Loucy (cell line): ENCODE measurements at regions not wholly inside any gene's neighbourhood (a gene's known extent, or its start where the extent isn't known, plus 50 kb on each side); places are given as distances from the start of the nearest gene placed in this dataset.

ENCODE experiments used
- H2AFZ ChIP-seq: fragments of 200-600 bp; sonication (generic); 2 replicates; pipeline ENCODE4 v1.6.0; 2016; ENCODE audit warnings: antibody characterized with exemption, mild to moderate bottlenecking, low read length, moderate library complexity
- H3F3A ChIP-seq: fragments of 200-600 bp; 2 replicates; pipeline ENCODE4 v1.6.0; 2016; ENCODE audit warnings: antibody characterized with exemption, low read depth, mild to moderate bottlenecking
- H3K27me3 ChIP-seq: fragments of 200-600 bp; sonication (generic); 2 replicates; pipeline ENCODE4 v1.6.1; 2014; ENCODE audit warnings: low read length, mild to moderate bottlenecking; ENCODE audit not compliant: insufficient read depth, poor library complexity, severe bottlenecking
- H3K36me3 ChIP-seq: fragments of 200-600 bp; sonication (generic); 2 replicates; pipeline ENCODE4 v1.6.1; 2016; ENCODE audit warnings: low read length; ENCODE audit not compliant: insufficient read depth
- H3K4me1 ChIP-seq: fragments of 200-600 bp; sonication (generic); 2 replicates; pipeline ENCODE4 v1.5.1; 2014; ENCODE audit warnings: low read length, mild to moderate bottlenecking; ENCODE audit not compliant: insufficient read depth, poor library complexity, severe bottlenecking
- H3K4me2 ChIP-seq: fragments of 200-600 bp; sonication (generic); 2 replicates; pipeline ENCODE4 v1.6.0; 2014; ENCODE audit warnings: antibody characterized with exemption, low read length, low read depth, mild to moderate bottlenecking; ENCODE audit not compliant: poor library complexity, severe bottlenecking
- H3K4me3 ChIP-seq: fragments of 200-600 bp; sonication (generic); 2 replicates; pipeline ENCODE4 v1.5.1; 2014; ENCODE audit warnings: low read length, mild to moderate bottlenecking, mixed read lengths; ENCODE audit not compliant: poor library complexity, severe bottlenecking
- H3K79me2 ChIP-seq: fragments of 200-600 bp; sonication (generic); 2 replicates; pipeline ENCODE4 v1.6.1; 2014; ENCODE audit warnings: low read length; ENCODE audit not compliant: insufficient read depth
- H3K9ac ChIP-seq: fragments of 200-600 bp; sonication (generic); 2 replicates; pipeline ENCODE4 v1.6.0; 2014; ENCODE audit warnings: mild to moderate bottlenecking, low read depth, low read length, moderate library complexity; ENCODE audit not compliant: poor library complexity, severe bottlenecking
- H3K9me2 ChIP-seq: fragments of 200-600 bp; sonication (generic); replicated peaks from 2 replicates; pipeline ENCODE4 v1.6.1; 2016; ENCODE audit warnings: low read depth, low read length, mixed read lengths
- H3K9me3 ChIP-seq: fragments of 200-600 bp; sonication (generic); 2 replicates; pipeline ENCODE4 v1.6.1; 2014; ENCODE audit warnings: mild to moderate bottlenecking, antibody characterized with exemption, low read length, low read depth; ENCODE audit not compliant: insufficient read depth
- H4K20me1 ChIP-seq: fragments of 200-600 bp; sonication (generic); 2 replicates; pipeline ENCODE4 v1.6.0; 2014; ENCODE audit warnings: antibody characterized with exemption, low read length, mild to moderate bottlenecking; ENCODE audit not compliant: insufficient read depth, poor library complexity, severe bottlenecking
- CTCF ChIP-seq: fragments of 200-600 bp; sonication (generic); conservative IDR thresholded peaks from 2 replicates; pipeline ENCODE4 v1.5.1; 2014; ENCODE audit warnings: mild to moderate bottlenecking, antibody characterized with exemption, low read length
- EZH2phosphoT487 ChIP-seq: fragments of 200-600 bp; IDR thresholded peaks from 2 replicates; pipeline ENCODE4 v1.6.1; 2018; ENCODE audit warnings: antibody characterized with exemption, mild to moderate bottlenecking, moderate library complexity, borderline replicate concordance

- H3K36me3 ChIP-seq: no peaks in the 10 kb centered on the region
- no peak overlapping the region for H3K9ac ChIP-seq
- no peaks in the 10 kb centered on the region for H3K4me1 ChIP-seq
- no peak overlapping the region for H2AFZ ChIP-seq
- H3F3A ChIP-seq: no peaks in the 10 kb centered on the region
- H3K9me2 ChIP-seq: no peaks in the 10 kb centered on the region
- no peaks in the 10 kb centered on the region for H4K20me1 ChIP-seq
- H3K79me2 ChIP-seq: no peaks in the 10 kb centered on the region
- no peak overlapping the region for H3K4me2 ChIP-seq
- no peaks in the 10 kb centered on the region for H3K27me3 ChIP-seq
- TF ChIP-seq CTCF (no peak), EZH2phosphoT487 (no peak)
- H3K9me3 ChIP-seq: peaks cover 3% of the 10 kb centered on the region; the same call in 1 of the 2 replicates
- no peak overlapping the region for H3K4me3 ChIP-seq
Observed at GRCh38 chr10:65355141-65355680, 1570.6 kb upstream of the LRRTM3 start.

GRCh38 chr10:65358565-65358964, 1567.3 kb upstream of the LRRTM3 start:
- Histone ChIP-seq H3F3A (no peaks in the 10 kb centered on the region), H4K20me1 (no peaks in the 10 kb centered on the region), H3K36me3 (no peaks in the 10 kb centered on the region), H3K9ac (no peak overlapping the region), H3K9me3 (no peaks in the 10 kb centered on the region), H3K4me3 (no peak overlapping the region), H3K4me1 (no peaks in the 10 kb centered on the region), H2AFZ (no peak overlapping the region), H3K79me2 (no peaks in the 10 kb centered on the region), H3K9me2 (no peaks in the 10 kb centered on the region), H3K27me3 (no peaks in the 10 kb centered on the region), H3K4me2 (no peak overlapping the region)
- no peak for TF ChIP-seq EZH2phosphoT487
- TF ChIP-seq CTCF: no peak

GRCh38 chr10:65360497-65360896, 1565.3 kb upstream of the LRRTM3 start:
- H3K9ac ChIP-seq: no peak overlapping the region
- H3K9me2 ChIP-seq: no peaks in the 10 kb centered on the region
- no peaks in the 10 kb centered on the region for H3K79me2 ChIP-seq
- H3K9me3 ChIP-seq: no peaks in the 10 kb centered on the region
- no peaks in the 10 kb centered on the region for H3K4me1 ChIP-seq
- H3K4me3 ChIP-seq: no peak overlapping the region
- TF ChIP-seq EZH2phosphoT487: no peak
- TF ChIP-seq CTCF: no peak
- no peaks in the 10 kb centered on the region for H3K27me3 ChIP-seq
- H2AFZ ChIP-seq: no peak overlapping the region
- no peak overlapping the region for H3K4me2 ChIP-seq
- no peaks in the 10 kb centered on the region for H3K36me3 ChIP-seq
- no peaks in the 10 kb centered on the region for H4K20me1 ChIP-seq
- H3F3A ChIP-seq: no peaks in the 10 kb centered on the region
